Endodermal cell (in vitro differentiated cells): ENCODE measurements at regions not wholly inside any gene's neighbourhood (a gene's known extent, or its start where the extent isn't known, plus 50 kb on each side); places are given as distances from the start of the nearest gene placed in this dataset.

Experiments used
- DNase-seq: peaks from one replicate; pipeline ENCODE4 v3.0.0-alpha.2; 2017
- H3K27ac ChIP-seq: 2 replicates; pipeline ENCODE4 v1.5.1; 2013; ENCODE audit warnings: mild to moderate bottlenecking, low read depth, low read length, moderate library complexity
- H3K27me3 ChIP-seq: 2 replicates; pipeline ENCODE4 v1.6.1; 2013; ENCODE audit warnings: mild to moderate bottlenecking, low read length, moderate library complexity; ENCODE audit not compliant: insufficient read depth, control insufficient read depth, poor library complexity, severe bottlenecking
- H3K36me3 ChIP-seq: 2 replicates; pipeline ENCODE4 v1.7.0; 2013; ENCODE audit warnings: mild to moderate bottlenecking, low read length, moderate library complexity; ENCODE audit not compliant: control insufficient read depth, insufficient read depth
- H3K4me1 ChIP-seq: one replicate; pipeline ENCODE4 v1.7.0; 2013; ENCODE audit warnings: low read length; ENCODE audit not compliant: control insufficient read depth, insufficient read depth
- H3K4me3 ChIP-seq: 2 replicates; pipeline ENCODE4 v1.5.1; 2013; ENCODE audit warnings: mild to moderate bottlenecking, low read length, moderate library complexity
- H3K9ac ChIP-seq: 2 replicates; pipeline ENCODE4 v1.6.1; 2013; ENCODE audit warnings: mild to moderate bottlenecking, low read length, moderate library complexity; ENCODE audit not compliant: poor library complexity, severe bottlenecking; ENCODE audit errors: extremely low read depth
- H3K9me3 ChIP-seq: 2 replicates; pipeline ENCODE4 v1.6.1; 2013; ENCODE audit warnings: mild to moderate bottlenecking, low read length, moderate library complexity; ENCODE audit not compliant: control insufficient read depth
- H3K27ac Mint-ChIP-seq: 2 replicates; pipeline ENCODE4 v1.8.0; 2020; ENCODE audit warnings: mixed read lengths
- H3K27me3 Mint-ChIP-seq: 2 replicates; pipeline ENCODE4 v1.8.0; 2021; ENCODE audit warnings: mild to moderate bottlenecking, mixed read lengths; ENCODE audit not compliant: insufficient read depth
- H3K36me3 Mint-ChIP-seq: 2 replicates; pipeline ENCODE4 v1.8.0; 2020; ENCODE audit warnings: low read depth, mixed read lengths
- H3K4me1 Mint-ChIP-seq: 2 replicates; pipeline ENCODE4 v1.8.0; 2020; ENCODE audit warnings: mixed read lengths
- H3K4me3 Mint-ChIP-seq: 2 replicates; pipeline ENCODE4 v1.8.0; 2020; ENCODE audit warnings: mild to moderate bottlenecking, moderate library complexity, mixed read lengths
- H3K9me3 Mint-ChIP-seq: 2 replicates; pipeline ENCODE4 v1.8.0; 2020; ENCODE audit warnings: mild to moderate bottlenecking, mixed read lengths
- CTCF ChIP-seq: fragments of 200-600 bp; sonication (generic); conservative IDR thresholded peaks from 2 replicates; pipeline ENCODE4 v1.5.0; 2021; ENCODE audit warnings: antibody characterized with exemption, mild to moderate bottlenecking
- WGBS, 2 experiments: methylation state at CpG; one replicate each; pipeline versions ENCODE4 v1.1.5 to v1.1.7; 2013; ENCODE audit warnings: missing lambda C conversion rate in 2 of 2, mixed read lengths in 1 of 2; ENCODE audit not compliant: insufficient coverage in 1 of 2, insufficient read length in 1 of 2; 5-methylcytosine and 5-hydroxymethylcytosine counted together

DNA sequence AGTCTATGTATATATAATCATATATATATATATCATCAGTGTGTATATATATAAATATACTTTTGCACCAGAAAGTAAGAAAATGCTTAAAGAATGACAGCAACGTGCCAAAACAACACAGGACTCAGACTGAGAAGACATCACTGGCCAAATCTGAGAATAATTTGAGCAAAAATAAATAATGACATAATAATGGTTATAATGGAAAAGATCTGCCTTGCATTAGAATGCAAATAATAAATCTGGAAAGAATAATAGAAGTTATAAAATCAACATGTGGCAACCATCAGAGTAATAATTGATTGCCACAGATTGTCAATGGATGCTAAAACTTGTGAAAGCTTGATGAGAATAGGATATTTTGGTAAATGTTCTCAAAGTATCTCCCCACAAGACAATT lies 61.5 kb upstream of the PLEKHG7 start:
- no peaks in the 10 kb centered on the region for H3K9me3 ChIP-seq
- no peak overlapping the region for H3K27ac ChIP-seq
- Mint-ChIP-seq H3K27ac (no peak overlapping the region), H3K4me3 (no peak overlapping the region), H3K9me3 (no peaks in the 10 kb centered on the region), H3K4me1 (peaks cover 4% of the 10 kb centered on the region), H3K27me3 (no peaks in the 10 kb centered on the region), H3K36me3 (no peaks in the 10 kb centered on the region)
- no peaks in the 10 kb centered on the region for H3K36me3 ChIP-seq
- no peaks in the 10 kb centered on the region for H3K27me3 ChIP-seq
- H3K4me3 ChIP-seq = no peak overlapping the region
- no peak overlapping the region for H3K9ac ChIP-seq
- no peak for TF ChIP-seq CTCF
- WGBS, 2 experiments = 0% methylated on average over 1 of the region's 1 CpG; no CpG with 5 or more reads in 1 of the 2 experiments
- DNase-seq = no peak
- no peaks in the 10 kb centered on the region for H3K4me1 ChIP-seq

DNA sequence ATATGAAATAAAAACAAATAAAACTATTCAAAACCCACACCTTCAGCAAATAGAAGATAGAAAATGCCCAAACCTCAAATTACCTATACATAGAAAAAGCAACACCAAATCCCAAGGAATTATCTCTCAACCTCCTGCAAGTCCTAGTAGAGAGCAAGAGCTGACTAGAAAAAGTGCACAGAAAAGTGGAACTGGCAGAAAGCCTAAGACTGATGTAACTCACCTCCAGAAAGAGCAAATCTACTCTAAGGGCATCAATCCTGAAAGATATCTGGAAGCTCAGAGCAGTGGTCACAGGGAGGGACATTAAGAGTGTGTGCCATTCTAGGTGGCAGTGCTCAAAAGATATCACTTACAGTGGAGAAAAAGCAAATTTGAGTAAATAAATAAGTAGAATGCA lies 62.1 kb upstream of the PLEKHG7 start:
- Mint-ChIP-seq H3K27ac (no peak overlapping the region), H3K4me1 (peaks cover 4% of the 10 kb centered on the region), H3K9me3 (no peaks in the 10 kb centered on the region), H3K27me3 (no peaks in the 10 kb centered on the region), H3K36me3 (no peaks in the 10 kb centered on the region), H3K4me3 (no peak overlapping the region)
- H3K27ac ChIP-seq = no peak overlapping the region
- H3K9me3 ChIP-seq = no peaks in the 10 kb centered on the region
- DNase-seq = no peak
- H3K4me3 ChIP-seq = no peak overlapping the region
- H3K36me3 ChIP-seq = no peaks in the 10 kb centered on the region
- no peaks in the 10 kb centered on the region for H3K4me1 ChIP-seq
- TF ChIP-seq CTCF = no peak
- H3K9ac ChIP-seq = no peak overlapping the region
- H3K27me3 ChIP-seq = no peaks in the 10 kb centered on the region

DNA sequence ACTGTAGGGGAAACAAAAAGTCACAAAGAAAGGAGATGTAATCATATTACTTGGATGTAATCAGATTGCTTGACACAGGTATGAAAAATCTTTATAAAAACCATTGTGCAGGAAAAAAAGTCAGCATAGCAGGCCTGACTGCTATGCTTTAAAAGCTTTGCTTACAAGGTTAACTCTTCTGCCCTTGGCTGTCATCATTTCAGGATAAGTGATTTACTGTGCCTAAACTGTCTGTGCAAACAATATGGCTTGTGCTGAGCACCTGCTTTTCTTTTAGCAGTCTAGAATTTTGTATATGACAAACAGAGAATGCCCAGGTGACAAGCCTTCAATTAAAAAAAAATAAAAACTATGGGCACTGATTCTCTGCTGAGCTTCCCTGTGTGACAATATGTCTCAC lies 63.8 kb upstream of the PLEKHG7 start:
- no peak overlapping the region for H3K27ac Mint-ChIP-seq
- Histone ChIP-seq H3K4me3 (no peak overlapping the region), H3K27me3 (no peaks in the 10 kb centered on the region), H3K9me3 (no peaks in the 10 kb centered on the region), H3K36me3 (no peaks in the 10 kb centered on the region), H3K27ac (no peak overlapping the region), H3K9ac (no peak overlapping the region), H3K4me1 (no peaks in the 10 kb centered on the region)
- H3K27me3 Mint-ChIP-seq = no peaks in the 10 kb centered on the region
- peaks cover 4% of the 10 kb centered on the region for H3K4me1 Mint-ChIP-seq
- TF ChIP-seq CTCF = no peak
- H3K9me3 Mint-ChIP-seq = no peaks in the 10 kb centered on the region
- DNase-seq = no peak
- no peak overlapping the region for H3K4me3 Mint-ChIP-seq
- no peaks in the 10 kb centered on the region for H3K36me3 Mint-ChIP-seq
